Fibroblast of villous mesenchyme (primary cell): ENCODE measurements at regions not wholly inside any gene's neighbourhood (a gene's known extent, or its start where the extent isn't known, plus 50 kb on each side); places are given as distances from the start of the nearest gene placed in this dataset.
A peak's percentile ranks its signal among the peaks of the same experiment; 100 is the strongest.

Source experiments
- DNase-seq: peaks from one replicate; pipeline ENCODE4 v3.0.0-alpha.2; 2010; ENCODE audit warnings: low read depth
- H3K4me3 ChIP-seq: 2 replicates; pipeline ENCODE4 v1.5.1; 2011; ENCODE audit warnings: low read depth, mild to moderate bottlenecking, low read length
- TF ChIP-seq, protein P1 (sequence below): IDR thresholded peaks from 2 replicates; pipeline ENCODE4 v1.5.1; 2012; ENCODE audit warnings: low read depth, mild to moderate bottlenecking, low read length; ENCODE audit not compliant: insufficient read depth

DNA sequence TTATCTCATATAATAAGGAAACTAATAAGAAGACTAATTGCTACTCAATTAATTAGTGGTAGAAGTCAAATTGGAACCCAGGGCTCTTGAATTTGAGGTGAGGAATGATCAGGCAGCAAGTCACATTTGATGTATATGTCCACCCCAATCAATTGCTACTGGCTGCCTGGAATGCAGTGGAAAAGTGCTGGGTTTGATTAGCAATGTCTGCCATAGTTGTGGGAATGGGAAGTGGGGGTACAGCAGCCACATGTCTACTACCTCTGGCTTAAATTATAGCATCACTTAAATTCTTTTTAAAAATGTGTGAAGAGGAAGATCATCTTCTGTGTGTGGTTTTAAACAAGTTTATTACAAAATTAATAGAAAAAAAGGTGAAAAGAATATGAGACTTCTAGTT is 50.8 kb upstream of the NAV2 start:
- DNase-seq = no peak
- no peak overlapping the region for H3K4me3 ChIP-seq
- TF ChIP-seq, protein P1, sequence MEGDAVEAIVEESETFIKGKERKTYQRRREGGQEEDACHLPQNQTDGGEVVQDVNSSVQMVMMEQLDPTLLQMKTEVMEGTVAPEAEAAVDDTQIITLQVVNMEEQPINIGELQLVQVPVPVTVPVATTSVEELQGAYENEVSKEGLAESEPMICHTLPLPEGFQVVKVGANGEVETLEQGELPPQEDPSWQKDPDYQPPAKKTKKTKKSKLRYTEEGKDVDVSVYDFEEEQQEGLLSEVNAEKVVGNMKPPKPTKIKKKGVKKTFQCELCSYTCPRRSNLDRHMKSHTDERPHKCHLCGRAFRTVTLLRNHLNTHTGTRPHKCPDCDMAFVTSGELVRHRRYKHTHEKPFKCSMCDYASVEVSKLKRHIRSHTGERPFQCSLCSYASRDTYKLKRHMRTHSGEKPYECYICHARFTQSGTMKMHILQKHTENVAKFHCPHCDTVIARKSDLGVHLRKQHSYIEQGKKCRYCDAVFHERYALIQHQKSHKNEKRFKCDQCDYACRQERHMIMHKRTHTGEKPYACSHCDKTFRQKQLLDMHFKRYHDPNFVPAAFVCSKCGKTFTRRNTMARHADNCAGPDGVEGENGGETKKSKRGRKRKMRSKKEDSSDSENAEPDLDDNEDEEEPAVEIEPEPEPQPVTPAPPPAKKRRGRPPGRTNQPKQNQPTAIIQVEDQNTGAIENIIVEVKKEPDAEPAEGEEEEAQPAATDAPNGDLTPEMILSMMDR = no peak

DNA sequence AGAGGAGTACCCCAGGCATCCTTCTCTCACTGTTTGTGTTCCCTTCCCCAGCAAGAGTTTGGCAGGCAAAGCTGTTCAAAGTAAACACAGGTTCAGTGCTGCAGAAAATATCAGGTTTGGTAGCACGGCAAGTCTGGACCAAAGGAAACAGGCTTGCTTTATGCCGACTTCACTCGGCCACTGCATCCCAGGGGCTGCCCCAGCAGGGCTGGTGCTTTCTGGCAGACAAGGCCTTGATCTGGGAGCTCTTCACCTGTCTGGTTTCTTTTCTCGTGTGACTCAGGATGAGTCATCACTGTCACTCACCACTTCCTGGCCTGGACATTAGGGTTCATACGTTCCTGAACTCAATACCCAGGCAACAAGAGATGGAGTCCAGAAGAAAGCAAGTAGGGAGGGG is 52.6 kb upstream of the NAV2 start:
- H3K4me3 ChIP-seq = no peak overlapping the region
- DNase-seq = peak; percentile 38
- TF ChIP-seq, protein P1 = no peak

DNA sequence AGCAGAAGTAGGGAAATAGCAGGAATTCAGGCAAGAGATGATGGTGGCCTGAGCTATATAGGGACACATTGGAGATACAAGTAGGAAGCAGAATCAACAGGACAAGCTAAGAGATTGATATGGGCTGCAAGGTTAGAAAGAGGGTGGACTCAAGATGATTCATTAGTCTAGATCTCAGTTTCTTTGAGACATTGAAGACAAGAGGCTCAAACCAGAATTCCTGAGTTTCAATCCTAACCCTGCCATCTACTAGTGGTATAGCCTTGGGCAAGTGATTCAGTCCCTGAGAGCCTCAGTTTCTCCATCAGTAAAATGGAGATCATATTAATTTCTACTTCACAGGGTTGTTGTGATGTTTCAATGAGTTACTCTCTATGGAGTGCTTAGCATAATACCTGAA is 53.1 kb upstream of the NAV2 start:
- H3K4me3 ChIP-seq = no peak overlapping the region
- DNase-seq = no peak
- TF ChIP-seq, protein P1 = no peak

DNA sequence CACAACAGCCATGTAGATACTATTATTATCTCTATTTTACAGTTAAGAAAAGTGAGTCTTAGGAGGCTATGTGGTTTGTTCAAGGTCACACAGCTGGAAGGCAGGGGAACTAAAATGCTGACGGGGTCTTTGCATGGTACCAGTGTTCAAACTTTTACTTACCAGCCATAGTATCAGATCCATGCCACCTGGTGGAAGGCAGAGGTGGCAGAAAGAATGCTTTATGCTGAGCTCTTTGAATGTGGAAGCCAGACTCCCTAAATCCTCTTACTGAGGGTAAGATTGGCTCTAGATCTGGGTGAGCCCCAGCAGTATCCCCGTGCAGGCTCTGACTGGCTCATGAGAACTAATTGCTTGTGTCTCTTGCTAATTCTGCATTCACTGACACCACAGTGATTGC is 54.3 kb upstream of the NAV2 start:
- H3K4me3 ChIP-seq = no peak overlapping the region
- TF ChIP-seq, protein P1 = no peak
- DNase-seq = no peak

DNA sequence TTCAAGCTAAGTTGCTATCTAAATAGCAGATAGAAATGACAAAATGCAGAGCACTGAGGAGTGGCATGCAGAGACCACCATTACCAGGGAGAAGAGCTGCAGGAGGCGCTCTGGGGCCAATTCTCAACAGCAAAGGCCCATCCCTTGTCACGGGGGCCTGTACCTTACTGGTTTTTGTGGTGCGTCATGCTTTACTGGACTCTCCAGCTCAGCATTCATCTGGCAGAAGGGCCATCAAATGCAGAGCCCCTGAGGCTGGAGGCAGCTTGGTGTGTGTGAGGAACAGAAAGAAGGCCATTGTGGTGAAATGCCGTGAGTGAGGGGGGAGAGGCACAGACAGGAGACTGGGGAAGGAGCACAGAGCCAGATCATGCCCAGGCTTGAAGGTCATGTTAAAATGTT is 56.5 kb upstream of the NAV2 start:
- no peak overlapping the region for H3K4me3 ChIP-seq
- TF ChIP-seq, protein P1 = no peak
- no peak for DNase-seq

DNA sequence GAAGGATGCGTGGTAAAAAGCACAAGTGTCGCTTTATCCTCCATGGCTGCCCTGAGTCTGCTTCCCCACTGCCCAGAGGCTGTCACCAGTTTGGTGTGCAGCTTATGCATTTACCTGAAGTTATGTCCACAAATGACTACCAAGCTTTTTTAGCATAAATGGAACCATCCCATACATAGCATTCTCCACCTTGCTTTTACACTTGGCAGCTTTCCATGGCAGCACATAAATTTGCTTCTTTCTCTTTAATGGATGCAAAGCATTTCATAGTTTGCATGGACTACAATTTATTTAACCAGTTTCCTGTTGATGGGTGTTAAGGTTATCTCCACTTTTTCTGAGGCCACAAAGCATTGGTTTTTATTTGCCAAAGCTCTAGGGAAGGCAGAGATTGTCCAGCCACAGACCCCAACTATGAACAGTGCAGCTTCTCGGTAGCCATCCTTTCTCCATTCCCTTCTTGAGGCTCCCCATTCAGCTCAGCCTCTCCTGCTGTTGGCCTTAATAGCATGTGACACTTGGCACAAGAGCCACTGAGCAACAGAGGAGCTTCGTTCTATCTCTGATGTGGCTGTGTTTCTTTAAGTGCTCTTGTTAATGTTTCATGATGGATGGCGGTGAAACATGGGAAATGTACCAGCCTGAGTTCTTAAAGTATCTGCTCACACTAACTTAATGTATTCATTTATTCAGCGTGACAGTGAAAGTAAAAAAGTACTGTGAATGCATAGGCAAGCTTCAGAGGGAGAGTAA is 59.8 kb upstream of the NAV2 start:
- no peak overlapping the region for H3K4me3 ChIP-seq

DNA sequence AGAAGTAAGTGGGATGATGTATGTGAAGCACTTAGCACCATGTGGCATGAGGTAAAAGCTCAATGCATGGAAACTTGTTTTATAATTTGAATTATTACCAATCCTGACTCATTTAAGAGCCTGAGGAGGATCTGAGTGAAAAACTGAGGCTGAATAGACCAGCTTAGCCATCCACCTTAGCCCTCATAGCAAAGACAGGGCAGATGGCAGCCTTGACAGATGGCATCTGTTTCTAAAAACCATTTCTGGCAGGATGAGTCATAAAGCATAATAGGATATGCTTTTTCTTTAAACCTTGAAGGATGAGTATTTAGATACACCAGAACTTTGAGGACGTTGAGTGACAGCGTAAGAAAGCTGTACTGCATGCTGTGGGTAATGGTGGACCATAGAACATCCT is 61.0 kb upstream of the NAV2 start:
- TF ChIP-seq, protein P1 = no peak

More for the DNA sequence above, 59.8 kb upstream of the NAV2 start:
- TF ChIP-seq, protein P1 = no peak
- DNase-seq = no peak

More for the DNA sequence above, 61.0 kb upstream of the NAV2 start:
- DNase-seq = no peak
- H3K4me3 ChIP-seq = no peak overlapping the region
